ENCODE measurements at regions not wholly inside any gene's neighbourhood (a gene's known extent, or its start where the extent isn't known, plus 50 kb on each side); places are given as distances from the start of the nearest gene placed in this dataset.

DNA sequence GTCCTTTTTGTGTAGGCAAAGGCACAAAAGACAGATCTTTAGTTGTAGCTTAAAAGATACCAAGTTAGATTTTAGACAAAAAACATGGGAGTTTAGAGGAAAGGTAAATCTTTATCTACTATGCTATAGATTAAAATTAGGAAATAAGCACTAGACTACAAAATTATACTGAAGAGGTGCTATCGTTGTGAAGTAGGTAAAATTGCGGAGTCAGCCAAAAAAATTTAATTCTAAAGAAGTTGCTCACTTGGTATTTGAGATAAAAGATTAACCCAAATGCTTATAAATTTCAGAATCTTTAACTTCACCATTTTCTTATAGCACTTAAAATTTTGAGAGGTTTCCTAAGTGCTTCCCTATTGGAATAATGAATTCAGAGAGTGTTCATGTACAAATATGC lies 604.1 kb downstream of the GRXCR1 start:
- TF ChIP-seq POLR2A (IDR thresholded peaks at IDR 0.05): no peak
- TF ChIP-seq, protein P1, sequence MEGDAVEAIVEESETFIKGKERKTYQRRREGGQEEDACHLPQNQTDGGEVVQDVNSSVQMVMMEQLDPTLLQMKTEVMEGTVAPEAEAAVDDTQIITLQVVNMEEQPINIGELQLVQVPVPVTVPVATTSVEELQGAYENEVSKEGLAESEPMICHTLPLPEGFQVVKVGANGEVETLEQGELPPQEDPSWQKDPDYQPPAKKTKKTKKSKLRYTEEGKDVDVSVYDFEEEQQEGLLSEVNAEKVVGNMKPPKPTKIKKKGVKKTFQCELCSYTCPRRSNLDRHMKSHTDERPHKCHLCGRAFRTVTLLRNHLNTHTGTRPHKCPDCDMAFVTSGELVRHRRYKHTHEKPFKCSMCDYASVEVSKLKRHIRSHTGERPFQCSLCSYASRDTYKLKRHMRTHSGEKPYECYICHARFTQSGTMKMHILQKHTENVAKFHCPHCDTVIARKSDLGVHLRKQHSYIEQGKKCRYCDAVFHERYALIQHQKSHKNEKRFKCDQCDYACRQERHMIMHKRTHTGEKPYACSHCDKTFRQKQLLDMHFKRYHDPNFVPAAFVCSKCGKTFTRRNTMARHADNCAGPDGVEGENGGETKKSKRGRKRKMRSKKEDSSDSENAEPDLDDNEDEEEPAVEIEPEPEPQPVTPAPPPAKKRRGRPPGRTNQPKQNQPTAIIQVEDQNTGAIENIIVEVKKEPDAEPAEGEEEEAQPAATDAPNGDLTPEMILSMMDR (IDR thresholded peaks at IDR 0.05): no peak
- no peak for TF ChIP-seq POLR2AphosphoS5 (IDR thresholded peaks at IDR 0.05)
- TF ChIP-seq EP300 (IDR thresholded peaks at IDR 0.05): no peak
